ENCODE measurements at regions not wholly inside any gene's neighbourhood (a gene's known extent, or its start where the extent isn't known, plus 50 kb on each side); places are given as distances from the start of the nearest gene placed in this dataset.
A peak's percentile ranks its signal among the peaks of the same experiment; 100 is the strongest.

DNA sequence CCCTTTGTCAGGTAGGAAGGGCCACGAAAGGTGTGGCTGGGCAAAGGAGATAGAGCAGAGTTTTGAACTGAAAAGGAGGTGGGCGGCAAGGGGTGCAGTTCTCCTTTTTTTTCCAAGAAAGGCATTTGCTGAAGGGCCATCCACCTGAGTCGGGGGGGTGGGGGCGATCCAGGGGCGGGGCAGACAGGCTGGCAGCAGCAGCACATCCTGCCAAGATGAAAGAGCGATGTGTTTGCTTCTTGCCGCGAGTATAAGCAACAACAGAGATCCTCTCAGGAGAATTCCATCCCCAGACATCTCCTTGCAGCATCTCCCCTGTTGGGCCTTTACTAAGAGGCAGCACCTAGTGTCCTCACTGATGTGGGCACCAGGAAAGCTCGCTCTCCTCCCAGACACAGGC is 516.5 kb downstream of the CD83 start:
- DNase-seq (ENCODE audit: insufficient read length, low spot score, missing footprints) = no peak
- no peak overlapping the region for H3K27ac ChIP-seq (ENCODE audit: low read depth, low read length)
- TF ChIP-seq, protein P1, sequence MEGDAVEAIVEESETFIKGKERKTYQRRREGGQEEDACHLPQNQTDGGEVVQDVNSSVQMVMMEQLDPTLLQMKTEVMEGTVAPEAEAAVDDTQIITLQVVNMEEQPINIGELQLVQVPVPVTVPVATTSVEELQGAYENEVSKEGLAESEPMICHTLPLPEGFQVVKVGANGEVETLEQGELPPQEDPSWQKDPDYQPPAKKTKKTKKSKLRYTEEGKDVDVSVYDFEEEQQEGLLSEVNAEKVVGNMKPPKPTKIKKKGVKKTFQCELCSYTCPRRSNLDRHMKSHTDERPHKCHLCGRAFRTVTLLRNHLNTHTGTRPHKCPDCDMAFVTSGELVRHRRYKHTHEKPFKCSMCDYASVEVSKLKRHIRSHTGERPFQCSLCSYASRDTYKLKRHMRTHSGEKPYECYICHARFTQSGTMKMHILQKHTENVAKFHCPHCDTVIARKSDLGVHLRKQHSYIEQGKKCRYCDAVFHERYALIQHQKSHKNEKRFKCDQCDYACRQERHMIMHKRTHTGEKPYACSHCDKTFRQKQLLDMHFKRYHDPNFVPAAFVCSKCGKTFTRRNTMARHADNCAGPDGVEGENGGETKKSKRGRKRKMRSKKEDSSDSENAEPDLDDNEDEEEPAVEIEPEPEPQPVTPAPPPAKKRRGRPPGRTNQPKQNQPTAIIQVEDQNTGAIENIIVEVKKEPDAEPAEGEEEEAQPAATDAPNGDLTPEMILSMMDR (IDR thresholded peaks at IDR 0.05; ENCODE audit: extremely low read depth, low read depth, low read length) = no peak
- peaks cover 3% of the 10 kb centered on the region for H3K27me3 ChIP-seq (ENCODE audit: insufficient read depth, low read length)
- no peaks in the 10 kb centered on the region for H3K36me3 ChIP-seq (ENCODE audit: insufficient read depth, low read length)
- H3K4me2 ChIP-seq (ENCODE audit: insufficient read depth, low read length) = no peak overlapping the region
- no peaks in the 10 kb centered on the region for H3K9me3 ChIP-seq (ENCODE audit: low read depth, low read length)
- no peaks in the 10 kb centered on the region for H4K20me1 ChIP-seq (ENCODE audit: insufficient read depth, low read length)
- no peak overlapping the region for H3K4me3 ChIP-seq (ENCODE audit: insufficient read depth, low read length)
- peaks cover 5% of the 10 kb centered on the region for H3K4me1 ChIP-seq (ENCODE audit: insufficient read depth, low read length)
- H3K79me2 ChIP-seq (ENCODE audit: insufficient read depth, low read length) = no peaks in the 10 kb centered on the region
- H2AFZ ChIP-seq (ENCODE audit: low read length) = no peak overlapping the region

DNA sequence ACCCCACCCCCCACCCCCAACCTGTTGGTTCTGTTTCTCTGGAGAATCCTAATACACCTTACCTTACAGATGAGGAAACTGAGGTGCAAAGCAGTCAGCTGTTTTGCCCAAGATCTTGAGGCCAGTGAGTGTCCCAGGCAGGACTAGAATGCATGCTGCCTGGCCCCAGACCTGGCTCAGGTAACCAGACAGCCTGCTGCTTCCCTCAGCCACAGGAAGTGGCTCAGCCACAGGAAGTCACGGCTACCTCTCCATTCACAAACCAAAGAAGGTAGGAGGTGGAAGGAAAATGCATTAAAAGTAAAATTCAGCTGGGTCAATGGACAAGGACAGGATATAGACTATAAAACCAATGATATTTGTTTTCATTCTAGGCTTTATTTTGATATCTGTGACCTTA is 517.6 kb downstream of the CD83 start:
- no peak overlapping the region for H3K27ac ChIP-seq (ENCODE audit: low read depth, low read length)
- H3K4me2 ChIP-seq (ENCODE audit: insufficient read depth, low read length) = no peak overlapping the region
- no peak overlapping the region for H2AFZ ChIP-seq (ENCODE audit: low read length)
- DNase-seq (ENCODE audit: insufficient read length, low spot score, missing footprints) = no peak
- TF ChIP-seq, protein P1 (IDR thresholded peaks at IDR 0.05; ENCODE audit: extremely low read depth, low read depth, low read length) = no peak
- H3K27me3 ChIP-seq (ENCODE audit: insufficient read depth, low read length) = peaks cover 3% of the 10 kb centered on the region
- H3K9me3 ChIP-seq (ENCODE audit: low read depth, low read length) = no peaks in the 10 kb centered on the region
- H3K79me2 ChIP-seq (ENCODE audit: insufficient read depth, low read length) = no peaks in the 10 kb centered on the region
- peaks cover 8% of the 10 kb centered on the region for H3K4me1 ChIP-seq (ENCODE audit: insufficient read depth, low read length)
- H3K4me3 ChIP-seq (ENCODE audit: insufficient read depth, low read length) = no peak overlapping the region
- no peaks in the 10 kb centered on the region for H4K20me1 ChIP-seq (ENCODE audit: insufficient read depth, low read length)
- no peaks in the 10 kb centered on the region for H3K36me3 ChIP-seq (ENCODE audit: insufficient read depth, low read length)

DNA sequence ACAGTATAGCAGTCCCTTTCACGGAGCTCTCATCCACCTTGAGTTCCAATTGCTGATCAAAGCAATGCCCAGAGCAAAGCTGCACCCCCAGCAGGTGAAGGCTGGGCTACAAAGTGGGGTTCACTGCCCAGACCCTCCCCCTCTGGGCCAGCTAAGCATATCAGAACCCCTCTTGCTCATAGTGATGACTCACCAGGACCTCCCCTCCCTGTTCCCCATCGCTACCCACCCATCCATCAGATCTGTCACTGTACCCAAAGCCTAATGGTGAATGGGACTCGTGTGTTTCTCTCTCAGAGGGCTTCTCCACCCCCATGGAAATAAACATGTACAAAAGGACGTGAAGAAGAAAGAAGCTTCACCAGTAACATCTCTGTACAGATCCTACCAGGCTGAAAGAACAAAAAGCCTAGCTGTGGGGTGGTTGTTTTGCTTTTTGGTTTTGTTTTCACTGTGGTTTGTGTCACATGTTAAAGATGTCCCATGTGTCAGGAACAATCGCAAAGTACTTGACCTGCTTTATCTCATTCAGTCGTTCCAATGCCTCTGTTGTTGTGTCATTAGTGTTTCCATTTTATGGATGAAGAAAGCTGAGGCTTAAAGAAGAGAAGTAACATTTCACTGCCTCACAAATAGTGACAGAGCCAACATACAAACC is 518.5 kb downstream of the CD83 start:
- H3K27me3 ChIP-seq (ENCODE audit: insufficient read depth, low read length) = peaks cover 3% of the 10 kb centered on the region
- no peaks in the 10 kb centered on the region for H4K20me1 ChIP-seq (ENCODE audit: insufficient read depth, low read length)
- no peak overlapping the region for H3K4me2 ChIP-seq (ENCODE audit: insufficient read depth, low read length)
- H3K36me3 ChIP-seq (ENCODE audit: insufficient read depth, low read length) = no peaks in the 10 kb centered on the region
- no peaks in the 10 kb centered on the region for H3K79me2 ChIP-seq (ENCODE audit: insufficient read depth, low read length)
- H2AFZ ChIP-seq (ENCODE audit: low read length) = no peak overlapping the region
- H3K9me3 ChIP-seq (ENCODE audit: low read depth, low read length) = no peaks in the 10 kb centered on the region
- peaks cover 8% of the 10 kb centered on the region for H3K4me1 ChIP-seq (ENCODE audit: insufficient read depth, low read length)
- DNase-seq (ENCODE audit: insufficient read length, low spot score, missing footprints) = no peak
- H3K4me3 ChIP-seq (ENCODE audit: insufficient read depth, low read length) = no peak overlapping the region
- no peak overlapping the region for H3K27ac ChIP-seq (ENCODE audit: low read depth, low read length)
- TF ChIP-seq, protein P1 (IDR thresholded peaks at IDR 0.05; ENCODE audit: extremely low read depth, low read depth, low read length) = no peak

DNA sequence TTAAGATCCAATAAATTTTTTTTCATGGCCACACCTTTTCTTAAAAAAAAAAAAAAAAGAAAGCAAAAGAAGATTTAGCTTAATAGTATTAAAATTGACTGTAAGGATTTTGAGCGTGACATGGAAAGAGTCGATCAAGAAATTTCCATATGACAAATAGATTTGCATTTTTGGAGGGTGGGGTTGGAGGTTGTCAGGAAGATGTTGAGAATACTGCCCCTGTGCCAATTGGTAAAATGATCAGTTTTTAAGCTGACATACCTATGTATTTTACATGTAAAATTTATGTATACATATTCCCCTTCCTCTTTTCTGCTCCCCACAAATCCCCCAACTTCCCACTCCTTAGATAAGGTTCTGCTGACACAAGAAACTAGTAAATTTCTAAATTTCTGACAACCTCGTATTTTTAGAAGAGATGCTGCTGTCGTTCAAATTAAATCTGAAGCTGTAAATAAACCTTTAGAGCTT is 520.9 kb downstream of the CD83 start:
- Histone ChIP-seq H3K9me3 (ENCODE audit: low read depth, low read length) (no peaks in the 10 kb centered on the region), H3K27me3 (ENCODE audit: insufficient read depth, low read length) (peaks cover 1% of the 10 kb centered on the region), H2AFZ (ENCODE audit: low read length) (peak overlapping the region; percentile 87), H3K4me2 (ENCODE audit: insufficient read depth, low read length) (peak overlapping the region; percentile 83), H3K4me3 (ENCODE audit: insufficient read depth, low read length) (peak overlapping the region; percentile 60), H3K36me3 (ENCODE audit: insufficient read depth, low read length) (no peaks in the 10 kb centered on the region), H3K4me1 (ENCODE audit: insufficient read depth, low read length) (peaks cover 8% of the 10 kb centered on the region), H3K27ac (ENCODE audit: low read depth, low read length) (no peak overlapping the region), H3K79me2 (ENCODE audit: insufficient read depth, low read length) (no peaks in the 10 kb centered on the region), H4K20me1 (ENCODE audit: insufficient read depth, low read length) (no peaks in the 10 kb centered on the region)
- no peak for DNase-seq (ENCODE audit: insufficient read length, low spot score, missing footprints)
- TF ChIP-seq, protein P1 (IDR thresholded peaks at IDR 0.05; ENCODE audit: extremely low read depth, low read depth, low read length) = no peak
